Trophoblast cell (in vitro differentiated cells and primary cell): ENCODE measurements at regions not wholly inside any gene's neighbourhood (a gene's known extent, or its start where the extent isn't known, plus 50 kb on each side); places are given as distances from the start of the nearest gene placed in this dataset.

Experiments
- DNase-seq, 2 donors: peaks; one replicate each; pipeline ENCODE4 v3.0.0-alpha.2; 2016
- H2AFZ ChIP-seq: 2 replicates; pipeline ENCODE4 v1.6.1; 2013; ENCODE audit warnings: low read length, moderate library complexity, mild to moderate bottlenecking; ENCODE audit not compliant: insufficient read depth, poor library complexity
- H2AK5ac ChIP-seq: 2 replicates; pipeline ENCODE4 v1.6.1; 2013; ENCODE audit warnings: mild to moderate bottlenecking, low read length
- H2BK120ac ChIP-seq: 2 replicates; pipeline ENCODE4 v1.6.1; 2013; ENCODE audit warnings: low read length, mild to moderate bottlenecking, moderate library complexity; ENCODE audit not compliant: insufficient read depth, poor library complexity
- H2BK12ac ChIP-seq: 2 replicates; pipeline ENCODE4 v1.6.1; 2013; ENCODE audit warnings: mild to moderate bottlenecking, low read length, moderate library complexity
- H2BK5ac ChIP-seq: 2 replicates; pipeline ENCODE4 v1.6.1; 2013; ENCODE audit warnings: low read length, low read depth, moderate library complexity, mild to moderate bottlenecking; ENCODE audit not compliant: poor library complexity
- H3K14ac ChIP-seq: 2 replicates; pipeline ENCODE4 v1.6.1; 2013; ENCODE audit warnings: mild to moderate bottlenecking, low read length
- H3K18ac ChIP-seq: 2 replicates; pipeline ENCODE4 v1.6.1; 2013; ENCODE audit warnings: mild to moderate bottlenecking, low read length
- H3K23ac ChIP-seq: 2 replicates; pipeline ENCODE4 v1.6.1; 2013; ENCODE audit warnings: low read length
- H3K27ac ChIP-seq: 2 replicates; pipeline ENCODE4 v1.5.1; 2013; ENCODE audit warnings: low read depth, mild to moderate bottlenecking, inconsistent platforms, low read length, moderate library complexity
- H3K27me3 ChIP-seq: 2 replicates; pipeline ENCODE4 v1.6.1; 2013; ENCODE audit warnings: inconsistent platforms, mild to moderate bottlenecking, low read length, moderate library complexity; ENCODE audit not compliant: insufficient read depth
- H3K36me3 ChIP-seq, 2 experiments: 1 replicate in 1 of 2; 2 replicates in 1 of 2; pipeline ENCODE4 v1.6.1; 2013; ENCODE audit warnings: low read length in 2 of 2, mild to moderate bottlenecking in 2 of 2, moderate library complexity in 1 of 2; ENCODE audit not compliant: insufficient read depth in 2 of 2, control insufficient read depth in 1 of 2
- H3K4ac ChIP-seq: 2 replicates; pipeline ENCODE4 v1.6.1; 2013; ENCODE audit warnings: low read depth, mild to moderate bottlenecking, low read length, moderate library complexity
- H3K4me1 ChIP-seq, 2 experiments: 1 replicate in 1 of 2; 2 replicates in 1 of 2; pipeline ENCODE4 v1.6.1; 2013; ENCODE audit warnings: low read length in 2 of 2, mild to moderate bottlenecking in 2 of 2, moderate library complexity in 1 of 2; ENCODE audit not compliant: insufficient read depth in 2 of 2, control insufficient read depth in 1 of 2
- H3K4me2 ChIP-seq: 2 replicates; pipeline ENCODE4 v1.6.1; 2013; ENCODE audit warnings: inconsistent platforms, mild to moderate bottlenecking, low read length, moderate library complexity
- H3K4me3 ChIP-seq: 2 replicates; pipeline ENCODE4 v1.5.1; 2013; ENCODE audit warnings: mild to moderate bottlenecking, low read depth, low read length, inconsistent platforms
- H3K79me1 ChIP-seq: one replicate; pipeline ENCODE4 v1.6.1; 2013; ENCODE audit warnings: low read length
- H3K79me2 ChIP-seq: 2 replicates; pipeline ENCODE4 v1.6.1; 2013; ENCODE audit warnings: low read length, mild to moderate bottlenecking; ENCODE audit not compliant: control insufficient read depth, insufficient read depth, poor library complexity
- H3K9ac ChIP-seq: 2 replicates; pipeline ENCODE4 v1.6.1; 2013; ENCODE audit warnings: mild to moderate bottlenecking, low read length
- H3K9me3 ChIP-seq: 2 replicates; pipeline ENCODE4 v1.6.1; 2013; ENCODE audit warnings: low read depth, mild to moderate bottlenecking, control low read depth, inconsistent platforms, low read length; ENCODE audit not compliant: insufficient read depth
- H4K12ac ChIP-seq: 2 replicates; pipeline ENCODE4 v1.6.1; 2013; ENCODE audit warnings: low read depth, mild to moderate bottlenecking, low read length, moderate library complexity
- H4K8ac ChIP-seq: 2 replicates; pipeline ENCODE4 v1.6.1; 2013; ENCODE audit warnings: low read depth, mild to moderate bottlenecking, low read length, moderate library complexity
- H4K91ac ChIP-seq: one replicate; pipeline ENCODE4 v1.6.1; 2013; ENCODE audit warnings: low read depth, mild to moderate bottlenecking, low read length, moderate library complexity
- WGBS: extraction: QIAGEN DNeasy Blood & Tissue Kit; methylation state at CpG from one replicate; pipeline ENCODE4 v1.1.7; 2013; ENCODE audit warnings: missing lambda C conversion rate; ENCODE audit not compliant: insufficient read length, insufficient coverage; ENCODE audit errors: extremely low coverage; 5-methylcytosine and 5-hydroxymethylcytosine counted together

DNA sequence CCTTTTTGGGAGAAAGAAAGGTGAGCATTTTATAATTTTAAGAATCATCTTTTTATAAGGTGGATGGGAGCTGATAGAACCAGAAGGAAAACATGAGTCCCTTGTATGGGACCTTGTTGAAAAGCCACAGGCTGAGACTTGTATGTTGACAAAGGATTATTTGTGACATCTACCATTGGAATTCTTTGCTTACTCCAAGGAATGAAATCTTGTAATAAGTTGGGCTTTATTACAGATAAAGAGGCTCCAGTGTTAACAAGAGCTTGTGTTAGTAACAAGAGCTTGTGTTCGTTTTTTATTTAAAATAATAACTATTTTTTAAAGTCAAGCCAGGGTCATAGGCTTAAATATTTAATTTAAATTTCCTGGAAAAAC, 201.1 kb upstream of the CHRM3 start:
- Histone ChIP-seq H3K9me3 (no peaks in the 10 kb centered on the region), H3K36me3 (no peaks in the 10 kb centered on the region), H4K8ac (no peak overlapping the region), H2AK5ac (no peak overlapping the region), H3K27ac (no peak overlapping the region), H3K27me3 (no peaks in the 10 kb centered on the region), H2BK5ac (no peak overlapping the region), H3K4me1 (no peaks in the 10 kb centered on the region), H3K4me2 (no peak overlapping the region), H3K79me2 (no peaks in the 10 kb centered on the region), H2BK120ac (no peak overlapping the region), H2BK12ac (no peak overlapping the region), H3K9ac (no peak overlapping the region), H3K14ac (no peak overlapping the region), H4K12ac (no peak overlapping the region), H3K79me1 (no peaks in the 10 kb centered on the region), H2AFZ (no peak overlapping the region), H3K23ac (no peak overlapping the region), H4K91ac (no peak overlapping the region), H3K4me3 (no peak overlapping the region), H3K18ac (no peak overlapping the region), H3K4ac (no peak overlapping the region)
- WGBS: no CpG with 5 or more reads among the region's 1 CpG
- no peak for DNase-seq

DNA sequence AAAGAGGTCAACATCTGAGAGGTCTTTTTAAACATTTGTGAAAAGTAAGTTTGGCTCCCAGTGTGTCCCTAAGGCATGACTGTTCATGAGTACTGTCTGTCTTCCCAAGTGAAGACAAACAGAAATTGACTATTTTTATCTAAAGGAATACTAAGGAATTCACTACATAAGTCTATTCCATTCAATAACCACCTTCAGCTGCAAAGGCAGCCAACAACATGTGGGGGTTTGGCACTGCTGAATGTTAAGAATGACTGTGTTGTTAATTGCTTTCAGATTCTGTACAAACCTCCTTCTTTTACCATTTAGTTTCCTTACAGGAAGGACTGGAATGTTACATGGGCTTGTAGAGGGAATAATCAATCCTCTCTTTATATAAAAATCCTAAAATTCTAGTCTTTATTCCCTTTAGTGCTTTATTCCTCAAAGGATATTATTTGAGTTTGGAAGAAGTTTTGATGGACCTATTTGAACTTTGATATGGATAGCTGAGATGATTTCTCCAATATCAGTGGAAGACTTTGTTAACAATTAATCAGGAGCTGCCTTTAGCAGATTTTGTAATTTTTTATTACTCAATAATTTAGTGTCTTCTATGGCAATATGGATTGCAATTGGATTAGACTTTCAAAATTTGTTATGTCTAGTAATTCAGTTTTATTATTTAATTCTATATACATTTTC, 201.7 kb upstream of the CHRM3 start:
- no peak overlapping the region for H4K8ac ChIP-seq
- H3K36me3 ChIP-seq: no peaks in the 10 kb centered on the region
- no peak overlapping the region for H3K27ac ChIP-seq
- H3K4me1 ChIP-seq: no peaks in the 10 kb centered on the region
- H3K79me2 ChIP-seq: no peaks in the 10 kb centered on the region
- no peak overlapping the region for H2BK5ac ChIP-seq
- no peak overlapping the region for H3K9ac ChIP-seq
- no peak overlapping the region for H4K91ac ChIP-seq
- H3K9me3 ChIP-seq: no peaks in the 10 kb centered on the region
- no peak overlapping the region for H3K4ac ChIP-seq
- H2AFZ ChIP-seq: no peak overlapping the region
- no peak overlapping the region for H2BK12ac ChIP-seq
- H3K23ac ChIP-seq: no peak overlapping the region
- no peak overlapping the region for H2BK120ac ChIP-seq
- no peak overlapping the region for H4K12ac ChIP-seq
- H3K4me2 ChIP-seq: no peak overlapping the region
- H2AK5ac ChIP-seq: no peak overlapping the region
- no peak for DNase-seq
- no peaks in the 10 kb centered on the region for H3K79me1 ChIP-seq
- no peak overlapping the region for H3K14ac ChIP-seq
- no peak overlapping the region for H3K18ac ChIP-seq
- H3K4me3 ChIP-seq: no peak overlapping the region
- no peaks in the 10 kb centered on the region for H3K27me3 ChIP-seq

DNA sequence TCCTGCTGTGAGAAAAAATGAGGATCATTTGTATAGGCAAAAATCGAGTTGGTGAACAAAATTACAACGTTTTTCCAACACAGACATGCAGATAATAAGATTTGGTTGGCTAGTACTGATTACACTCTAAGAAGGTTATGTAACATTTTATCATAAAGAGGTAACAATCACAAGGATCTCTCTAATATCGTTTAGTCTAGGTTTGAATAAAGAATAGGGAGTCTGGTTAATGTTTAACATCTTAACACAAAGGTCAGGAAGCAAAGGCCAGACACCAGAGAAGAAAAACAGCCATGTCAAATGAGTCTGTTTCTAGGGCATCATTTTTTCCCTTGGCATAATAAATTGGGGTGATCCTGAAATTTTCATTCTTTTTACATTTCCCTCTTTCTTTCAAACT, 207.4 kb upstream of the CHRM3 start:
- Histone ChIP-seq H3K4ac (no peak overlapping the region), H3K36me3 (no peaks in the 10 kb centered on the region), H3K4me2 (no peak overlapping the region), H3K18ac (no peak overlapping the region), H3K23ac (no peak overlapping the region), H2AFZ (no peak overlapping the region), H4K12ac (no peak overlapping the region), H4K91ac (no peak overlapping the region), H2BK12ac (no peak overlapping the region), H3K79me1 (no peaks in the 10 kb centered on the region), H2BK5ac (no peak overlapping the region), H3K79me2 (no peaks in the 10 kb centered on the region), H3K14ac (no peak overlapping the region), H2BK120ac (no peak overlapping the region), H3K4me3 (no peak overlapping the region), H3K27ac (no peak overlapping the region), H4K8ac (no peak overlapping the region), H3K9me3 (no peaks in the 10 kb centered on the region), H2AK5ac (no peak overlapping the region), H3K4me1 (no peaks in the 10 kb centered on the region), H3K9ac (no peak overlapping the region), H3K27me3 (no peaks in the 10 kb centered on the region)
- no peak for DNase-seq
- no CpG with 5 or more reads among the region's 3 CpGs for WGBS

DNA sequence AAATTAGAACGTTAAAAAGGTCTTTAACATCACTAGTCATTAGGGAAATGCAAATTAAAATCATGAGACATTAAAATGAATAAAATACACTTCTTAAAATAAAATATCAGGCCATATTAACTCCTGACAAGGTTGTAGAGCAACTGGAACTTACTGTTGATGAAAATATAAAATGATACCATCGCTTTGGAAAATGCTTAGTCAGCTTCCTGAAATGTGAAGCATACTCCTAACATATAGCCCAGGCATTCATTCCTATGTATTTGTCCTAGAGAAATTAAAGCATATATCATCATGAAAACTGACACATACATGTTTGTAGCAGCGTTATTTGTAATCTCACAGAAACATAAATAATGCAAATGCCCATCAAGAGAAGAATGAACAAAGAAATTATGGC, 211.5 kb upstream of the CHRM3 start:
- no CpG with 5 or more reads among the region's 3 CpGs for WGBS
- H3K79me1 ChIP-seq: no peaks in the 10 kb centered on the region
- no peak overlapping the region for H3K4ac ChIP-seq
- no peak overlapping the region for H2AFZ ChIP-seq
- H2BK12ac ChIP-seq: no peak overlapping the region
- H3K9ac ChIP-seq: no peak overlapping the region
- H2BK120ac ChIP-seq: no peak overlapping the region
- no peaks in the 10 kb centered on the region for H3K36me3 ChIP-seq
- H3K79me2 ChIP-seq: no peaks in the 10 kb centered on the region
- no peak overlapping the region for H3K14ac ChIP-seq
- H3K27ac ChIP-seq: no peak overlapping the region
- no peak overlapping the region for H2AK5ac ChIP-seq
- H3K4me1 ChIP-seq: no peaks in the 10 kb centered on the region
- no peak overlapping the region for H3K4me2 ChIP-seq
- DNase-seq: no peak
- H3K27me3 ChIP-seq: no peaks in the 10 kb centered on the region
- H3K18ac ChIP-seq: no peak overlapping the region
- H4K12ac ChIP-seq: no peak overlapping the region
- H2BK5ac ChIP-seq: no peak overlapping the region
- no peak overlapping the region for H3K23ac ChIP-seq
- H3K9me3 ChIP-seq: no peaks in the 10 kb centered on the region
- H4K91ac ChIP-seq: no peak overlapping the region
- no peak overlapping the region for H3K4me3 ChIP-seq
- H4K8ac ChIP-seq: no peak overlapping the region
